Stomach smooth muscle (tissue), 2 donors: ENCODE measurements at regions not wholly inside any gene's neighbourhood (a gene's known extent, or its start where the extent isn't known, plus 50 kb on each side); places are given as distances from the start of the nearest gene placed in this dataset.

Experiments used
- H3K27ac ChIP-seq: one replicate; pipeline ENCODE4 v1.7.0; 2013; ENCODE audit warnings: mild to moderate bottlenecking, low read length, inconsistent platforms
- H3K27me3 ChIP-seq, 2 donors: one replicate each; pipeline ENCODE4 v1.7.0; 2013; ENCODE audit warnings: low read length in 2 of 2; ENCODE audit not compliant: insufficient read depth in 2 of 2, control insufficient read depth in 1 of 2
- H3K36me3 ChIP-seq, 2 donors: one replicate each; pipeline ENCODE4 v1.7.0; 2013; ENCODE audit warnings: low read length in 2 of 2; ENCODE audit not compliant: control insufficient read depth in 2 of 2, insufficient read depth in 2 of 2
- H3K4me1 ChIP-seq: one replicate; pipeline ENCODE4 v1.7.0; 2013; ENCODE audit warnings: low read length; ENCODE audit not compliant: control insufficient read depth, insufficient read depth
- H3K4me3 ChIP-seq, 2 donors: one replicate each; pipeline ENCODE4 v1.7.0; 2013; ENCODE audit warnings: low read length in 2 of 2
- H3K9ac ChIP-seq, 2 donors: one replicate each; pipeline ENCODE4 v1.7.0; 2013; ENCODE audit warnings: low read length in 2 of 2, mild to moderate bottlenecking in 1 of 2
- H3K9me3 ChIP-seq, 2 donors: one replicate each; pipeline ENCODE4 v1.7.0; 2013; ENCODE audit warnings: low read length in 2 of 2; ENCODE audit not compliant: control insufficient read depth in 2 of 2
- donor health status: healthy.
- donor health status: Pancreatic carcinoma.

DNA sequence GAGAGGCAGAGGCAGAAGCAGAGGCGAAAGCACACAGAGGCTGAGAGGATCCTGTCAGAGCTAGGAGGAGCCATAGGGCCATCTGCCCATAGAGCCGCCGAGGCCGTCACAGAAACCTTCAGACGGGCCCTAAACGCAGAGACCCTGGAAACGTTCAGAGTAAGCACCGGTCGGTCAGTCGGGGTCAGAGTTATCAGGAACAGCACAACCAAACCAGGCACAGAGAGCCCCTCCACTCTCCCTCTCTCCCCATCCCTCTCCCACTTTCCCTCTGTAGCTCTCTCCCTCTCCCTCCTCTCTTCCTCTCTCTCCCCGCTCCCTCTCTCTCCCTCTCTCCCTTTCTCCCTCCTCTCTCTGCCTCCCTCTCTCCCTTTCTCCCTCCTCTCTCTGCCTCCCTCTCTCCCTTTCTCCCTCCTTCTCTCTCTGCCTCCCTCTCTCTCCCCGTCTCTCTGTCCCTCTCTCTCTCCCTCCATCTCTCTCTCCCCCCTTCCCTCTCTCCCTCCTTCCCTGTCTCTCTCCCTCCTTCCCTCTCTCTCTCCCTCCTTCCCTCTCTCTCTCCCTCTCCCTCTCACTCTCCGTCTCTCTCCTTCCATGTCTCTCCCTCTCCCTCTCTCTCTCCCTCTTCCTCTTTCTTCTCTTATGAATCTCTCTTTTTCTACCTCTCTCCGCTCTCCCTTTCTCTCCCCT lies 138.9 kb downstream of the C16orf95 start:
- Histone ChIP-seq H3K9me3 (no peaks in the 10 kb centered on the region), H3K27me3 (peaks cover 5 to 15% of the 10 kb centered on the region in 2 donors), H3K27ac (no peak overlapping the region), H3K9ac (no peak overlapping the region), H3K4me1 (no peaks in the 10 kb centered on the region), H3K4me3 (no peak overlapping the region), H3K36me3 (no peaks in the 10 kb centered on the region)

DNA sequence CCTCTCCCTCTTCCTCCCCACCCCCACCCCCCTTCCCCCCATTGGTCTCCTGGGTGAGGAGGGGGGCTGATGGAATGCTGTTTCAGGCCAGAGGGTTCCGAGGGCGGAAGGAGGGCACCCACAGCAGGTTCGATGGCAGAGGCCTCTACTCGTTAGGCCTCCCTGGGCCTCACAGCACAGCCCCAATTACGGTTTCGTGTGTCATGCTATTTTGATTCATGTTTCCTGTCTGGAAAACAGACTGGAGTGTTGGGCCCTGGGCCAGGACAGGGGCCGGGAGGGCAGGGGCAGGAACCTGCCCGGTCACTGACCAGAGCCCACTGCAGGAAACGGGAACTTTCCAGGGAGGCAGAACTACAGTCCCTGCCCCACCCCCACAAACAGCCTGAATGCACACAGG lies 138.2 kb downstream of the C16orf95 start:
- H3K4me3 ChIP-seq = no peak overlapping the region
- peaks cover 5 to 15% of the 10 kb centered on the region in 2 donors for H3K27me3 ChIP-seq

DNA sequence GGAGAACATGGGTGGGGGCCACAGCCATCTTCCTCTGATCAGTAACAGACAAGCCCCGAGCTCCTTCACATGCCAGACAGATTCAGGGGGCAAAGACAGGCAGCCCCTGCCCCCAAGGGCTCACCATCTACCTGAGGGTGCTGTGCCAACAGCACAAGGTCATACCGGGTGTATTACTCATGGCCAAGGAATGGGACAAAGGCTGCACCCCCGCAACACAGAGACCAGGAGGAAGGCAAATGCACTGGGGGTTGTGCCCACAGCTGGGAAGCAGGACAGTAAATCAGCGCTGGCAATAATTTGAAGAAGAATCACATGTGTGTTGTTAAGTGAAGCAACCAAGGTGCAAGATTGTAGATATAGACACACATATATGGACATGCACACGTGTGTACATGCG lies 137.1 kb downstream of the C16orf95 start:
- H3K36me3 ChIP-seq = no peaks in the 10 kb centered on the region
- H3K27me3 ChIP-seq = peaks cover 1 to 15% of the 10 kb centered on the region in 2 donors

More for the DNA sequence above, 138.2 kb downstream of the C16orf95 start:
- Histone ChIP-seq H3K27ac (no peak overlapping the region), H3K9me3 (no peaks in the 10 kb centered on the region), H3K9ac (no peak overlapping the region), H3K4me1 (no peaks in the 10 kb centered on the region), H3K36me3 (no peaks in the 10 kb centered on the region)

DNA sequence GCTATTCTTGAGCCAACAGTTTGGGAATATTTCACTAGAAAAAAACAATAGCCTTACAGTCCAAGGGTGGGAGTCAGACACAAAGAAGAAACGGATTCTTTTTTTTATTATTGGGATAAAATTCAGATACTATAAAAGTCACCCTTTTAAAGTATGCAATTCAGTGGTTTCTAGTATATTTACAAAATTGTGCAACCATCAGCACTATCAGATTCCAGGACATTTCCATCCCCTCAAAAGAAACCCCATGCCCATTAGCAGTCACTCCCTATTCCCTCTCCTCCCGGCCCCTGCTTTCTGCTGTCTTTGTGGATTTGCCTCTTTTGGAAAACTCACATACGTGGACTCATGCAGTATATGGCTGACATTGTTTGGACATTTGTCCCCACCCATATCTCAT lies 134.4 kb downstream of the C16orf95 start:
- H3K36me3 ChIP-seq = no peaks in the 10 kb centered on the region
- H3K4me1 ChIP-seq = no peaks in the 10 kb centered on the region
- peaks cover 0 to 7% of the 10 kb centered on the region in 2 donors for H3K27me3 ChIP-seq
- no peak overlapping the region for H3K27ac ChIP-seq
- no peak overlapping the region for H3K4me3 ChIP-seq
- H3K9me3 ChIP-seq = no peaks in the 10 kb centered on the region
- no peak overlapping the region for H3K9ac ChIP-seq

More for the DNA sequence above, 137.1 kb downstream of the C16orf95 start:
- no peak overlapping the region for H3K27ac ChIP-seq
- no peaks in the 10 kb centered on the region for H3K9me3 ChIP-seq
- no peaks in the 10 kb centered on the region for H3K4me1 ChIP-seq
- no peak overlapping the region for H3K9ac ChIP-seq
- H3K4me3 ChIP-seq = no peak overlapping the region

DNA sequence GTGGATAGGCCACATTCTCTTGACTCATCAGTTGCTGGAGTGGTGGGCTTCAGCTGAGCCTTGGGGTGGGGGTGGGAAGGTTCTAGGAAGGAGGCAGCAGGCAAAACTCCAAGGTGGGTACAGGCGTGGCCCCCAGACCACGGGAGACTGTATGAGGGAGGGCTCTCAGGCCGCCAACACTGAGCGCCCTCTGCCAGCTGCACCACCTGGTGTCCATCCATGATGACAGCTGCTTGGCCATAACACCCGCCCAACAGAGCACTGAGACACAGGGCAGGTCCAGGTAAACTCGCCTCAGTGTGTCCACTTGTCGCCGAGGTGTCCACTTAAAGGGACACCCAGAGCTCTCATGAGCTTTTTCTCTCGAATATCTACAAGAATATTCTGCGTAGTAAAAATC lies 133.5 kb downstream of the C16orf95 start:
- Histone ChIP-seq H3K4me3 (no peak overlapping the region), H3K36me3 (no peaks in the 10 kb centered on the region), H3K9ac (no peak overlapping the region), H3K9me3 (no peaks in the 10 kb centered on the region), H3K4me1 (no peaks in the 10 kb centered on the region), H3K27ac (no peak overlapping the region), H3K27me3 (peaks cover 0 to 3% of the 10 kb centered on the region in 2 donors)

DNA sequence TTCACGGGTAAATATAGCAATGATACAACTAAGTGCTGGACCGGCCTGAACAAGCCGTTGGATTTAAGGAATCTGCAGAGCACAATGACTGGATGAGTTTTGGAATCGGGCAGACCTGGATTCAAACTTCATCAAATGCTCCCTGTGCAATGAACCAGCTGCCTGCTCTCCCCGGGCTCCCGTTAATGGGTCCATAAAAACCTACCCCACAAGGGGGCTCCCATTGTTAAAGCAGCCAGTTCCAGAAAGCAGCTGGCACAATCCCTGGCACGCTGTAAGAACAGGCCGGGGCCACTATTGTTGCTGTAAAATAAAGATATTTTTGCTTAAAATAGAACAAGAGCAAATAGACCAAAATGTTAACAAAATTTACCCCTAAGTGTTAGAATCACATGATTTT lies 131.9 kb downstream of the C16orf95 start:
- Histone ChIP-seq H3K9me3 (peaks cover 4 to 7% of the 10 kb centered on the region in 2 donors), H3K4me3 (no peak overlapping the region), H3K36me3 (no peaks in the 10 kb centered on the region), H3K27ac (no peak overlapping the region), H3K9ac (no peak overlapping the region), H3K4me1 (no peaks in the 10 kb centered on the region), H3K27me3 (peaks cover 0 to 2% of the 10 kb centered on the region in 2 donors)

DNA sequence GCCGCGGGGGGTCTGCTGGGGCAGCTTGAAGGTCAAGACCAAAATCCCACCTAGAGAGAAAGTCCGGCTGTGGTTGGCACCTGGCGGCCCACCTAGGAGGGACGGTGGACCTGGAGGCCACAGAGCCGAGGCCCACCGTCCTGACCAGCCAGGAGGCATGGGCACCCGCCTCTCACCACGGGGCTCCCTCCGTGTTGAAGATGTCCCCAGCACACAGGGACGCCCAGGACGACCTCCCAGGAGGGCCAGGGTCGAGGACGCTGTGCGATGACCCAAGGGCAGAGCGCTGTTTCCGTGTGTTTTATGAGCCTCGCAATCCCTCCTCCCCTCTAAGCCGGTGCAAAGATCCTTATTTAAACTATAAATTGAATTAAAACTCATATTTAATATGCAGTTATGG lies 131.2 kb downstream of the C16orf95 start:
- Histone ChIP-seq H3K4me1 (no peaks in the 10 kb centered on the region), H3K9me3 (peaks cover 4 to 12% of the 10 kb centered on the region in 2 donors), H3K27me3 (peaks cover 0 to 2% of the 10 kb centered on the region in 2 donors), H3K27ac (no peak overlapping the region), H3K4me3 (no peak overlapping the region), H3K36me3 (no peaks in the 10 kb centered on the region), H3K9ac (no peak overlapping the region)

DNA sequence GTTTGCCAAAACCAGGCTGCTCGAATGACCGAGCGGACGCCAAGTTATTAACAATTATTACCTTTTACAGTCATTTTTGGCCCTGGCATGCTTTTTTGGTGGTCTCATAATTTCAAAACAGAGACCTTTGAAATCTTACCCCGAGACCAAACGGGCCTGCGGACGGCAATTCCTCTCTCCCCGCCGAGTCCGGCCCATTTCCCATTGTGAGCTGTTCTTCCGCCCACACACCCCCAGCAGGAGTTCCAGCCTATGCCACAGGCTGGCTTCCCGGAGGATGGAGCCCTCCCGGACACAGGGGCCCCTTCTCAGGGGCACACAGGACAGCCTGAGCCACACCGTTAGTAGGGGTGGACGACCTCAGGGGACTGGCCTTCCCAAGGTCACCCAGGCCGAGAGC lies 130.7 kb downstream of the C16orf95 start:
- H3K27ac ChIP-seq = no peak overlapping the region
- no peaks in the 10 kb centered on the region for H3K36me3 ChIP-seq
- H3K4me3 ChIP-seq = no peak overlapping the region
- H3K27me3 ChIP-seq = peaks cover 0 to 2% of the 10 kb centered on the region in 2 donors
- no peaks in the 10 kb centered on the region for H3K4me1 ChIP-seq
- H3K9me3 ChIP-seq = peaks cover 4 to 12% of the 10 kb centered on the region in 2 donors
- no peak overlapping the region for H3K9ac ChIP-seq

DNA sequence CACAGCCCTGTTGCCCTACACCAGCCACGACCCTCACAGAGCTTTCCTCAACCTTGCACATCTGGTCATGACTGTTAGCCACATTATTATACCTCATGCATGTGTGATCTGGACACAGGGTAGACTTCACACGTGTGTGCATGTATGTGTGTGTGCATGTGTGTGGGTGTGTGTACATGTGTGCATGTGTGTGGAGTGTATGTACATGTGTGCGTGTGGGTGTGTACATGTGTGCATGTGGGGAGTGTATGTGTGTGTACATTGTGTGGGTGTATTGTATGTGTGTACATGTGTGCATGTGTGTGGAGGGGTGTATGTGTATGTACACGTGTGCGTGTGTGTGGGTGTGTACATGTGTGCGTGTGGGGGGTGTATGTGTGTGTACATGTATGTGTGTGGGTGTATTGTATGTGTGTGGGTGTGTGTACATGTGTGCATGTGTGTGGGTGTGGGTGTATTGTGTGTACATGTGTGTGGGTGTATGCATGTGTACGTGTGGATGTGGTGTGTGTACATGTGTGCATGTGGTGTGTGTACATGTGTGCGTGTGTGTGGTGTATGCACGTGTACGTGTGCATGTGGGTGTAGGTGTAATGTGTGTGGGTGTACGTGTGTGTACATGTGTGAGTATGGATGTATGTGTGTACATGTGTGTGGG lies 130.2 kb downstream of the C16orf95 start:
- no peaks in the 10 kb centered on the region for H3K4me1 ChIP-seq
- H3K4me3 ChIP-seq = no peak overlapping the region
- H3K36me3 ChIP-seq = no peaks in the 10 kb centered on the region
- no peak overlapping the region for H3K27ac ChIP-seq
- peaks cover 0 to 2% of the 10 kb centered on the region in 2 donors for H3K27me3 ChIP-seq
- no peak overlapping the region for H3K9ac ChIP-seq
- H3K9me3 ChIP-seq = peaks cover 4 to 12% of the 10 kb centered on the region in 2 donors

DNA sequence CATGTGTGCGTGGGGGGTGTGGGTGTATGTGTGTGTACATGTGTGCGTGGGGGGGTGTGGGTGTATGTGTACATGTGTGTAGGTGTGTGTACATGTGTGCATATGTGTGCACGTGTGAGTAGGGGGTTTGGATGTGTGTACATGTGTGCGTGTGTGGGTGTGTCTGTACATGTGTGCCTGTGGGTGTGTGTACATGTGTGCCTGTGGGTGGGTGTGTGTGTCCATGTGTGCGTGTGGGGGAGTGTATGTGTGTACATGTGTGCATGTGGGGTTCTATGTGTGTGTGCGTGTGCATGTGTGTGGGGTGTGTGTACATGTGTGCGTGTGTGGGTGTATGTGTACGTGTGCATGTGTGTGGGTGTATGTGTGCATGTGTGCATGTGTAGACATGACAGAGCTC lies 129.1 kb downstream of the C16orf95 start:
- Histone ChIP-seq H3K27ac (no peak overlapping the region), H3K27me3 (peaks cover 0 to 2% of the 10 kb centered on the region in 2 donors), H3K9ac (no peak overlapping the region), H3K36me3 (no peaks in the 10 kb centered on the region), H3K4me1 (no peaks in the 10 kb centered on the region), H3K4me3 (no peak overlapping the region), H3K9me3 (peaks cover 4 to 12% of the 10 kb centered on the region in 2 donors)

DNA sequence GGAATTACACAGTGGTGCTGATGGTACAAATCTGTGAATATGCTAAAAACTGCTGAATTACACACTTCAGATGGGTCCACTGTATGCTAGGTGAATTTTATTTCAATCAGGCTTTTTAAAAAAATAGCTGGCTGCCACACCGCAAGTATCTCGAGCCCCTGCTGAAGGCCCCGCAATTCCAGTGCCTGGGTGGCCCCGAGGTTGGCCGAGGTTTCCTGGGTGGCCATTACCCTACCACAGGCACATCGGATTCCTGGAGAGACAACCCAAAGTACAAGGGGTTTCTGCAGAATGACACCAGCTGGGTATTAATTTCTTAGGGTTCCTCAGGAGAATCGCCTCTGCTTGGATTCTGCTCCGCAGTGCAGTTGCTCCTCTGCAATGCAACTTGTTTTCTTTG lies 127.8 kb downstream of the C16orf95 start:
- Histone ChIP-seq H3K4me3 (no peak overlapping the region), H3K4me1 (no peaks in the 10 kb centered on the region), H3K9me3 (peaks cover 4 to 12% of the 10 kb centered on the region in 2 donors), H3K36me3 (no peaks in the 10 kb centered on the region), H3K27me3 (no peaks in the 10 kb centered on the region), H3K27ac (no peak overlapping the region), H3K9ac (no peak overlapping the region)
